Mammary epithelial cell (primary cell): ENCODE measurements at regions not wholly inside any gene's neighbourhood (a gene's known extent, or its start where the extent isn't known, plus 50 kb on each side); places are given as distances from the start of the nearest gene placed in this dataset.

Source experiments
- EZH2 ChIP-seq: IDR thresholded peaks from 2 replicates; pipeline ENCODE4 v1.6.1; 2012; ENCODE audit warnings: low read length, inconsistent platforms, borderline replicate concordance
- TF ChIP-seq, protein P1 (sequence below), 2 donors: IDR thresholded peaks in 1 of 2; conservative IDR thresholded peaks in 1 of 2; 2 replicates each; pipeline ENCODE4 v1.5.1; 2011 to 2012; ENCODE audit warnings: inconsistent platforms in 2 of 2, low read length in 2 of 2, mild to moderate bottlenecking in 2 of 2, control low read depth in 1 of 2, low read depth in 1 of 2; ENCODE audit not compliant: insufficient read depth in 1 of 2; ENCODE audit errors: extremely low read depth in 1 of 2

DNA sequence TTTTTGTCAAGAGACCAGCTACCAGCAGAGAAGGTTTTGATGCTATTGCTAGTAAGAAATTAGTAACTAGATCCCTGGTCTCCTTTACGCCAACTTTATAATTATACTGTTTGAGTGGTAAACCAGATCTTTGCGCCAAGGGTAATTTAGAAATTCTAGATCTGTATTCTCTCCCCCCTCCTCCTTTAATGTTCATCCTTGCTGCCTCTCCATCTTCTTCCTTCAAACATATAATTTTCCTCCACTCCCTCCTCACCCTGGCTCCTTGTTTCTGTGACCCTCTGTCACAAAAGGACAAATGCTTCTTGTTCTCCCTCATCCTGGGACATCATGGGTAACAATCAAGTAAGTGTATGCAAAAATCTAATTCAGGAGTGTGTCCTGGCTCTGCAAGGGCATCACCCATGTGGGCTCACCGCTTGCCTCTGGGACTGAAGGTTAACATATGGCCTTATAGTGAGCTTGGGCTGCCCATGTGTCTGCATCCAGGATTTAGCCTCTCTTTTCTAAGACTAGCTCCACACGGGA, 121.2 kb downstream of the BAMBI start:
- TF ChIP-seq, protein P1, sequence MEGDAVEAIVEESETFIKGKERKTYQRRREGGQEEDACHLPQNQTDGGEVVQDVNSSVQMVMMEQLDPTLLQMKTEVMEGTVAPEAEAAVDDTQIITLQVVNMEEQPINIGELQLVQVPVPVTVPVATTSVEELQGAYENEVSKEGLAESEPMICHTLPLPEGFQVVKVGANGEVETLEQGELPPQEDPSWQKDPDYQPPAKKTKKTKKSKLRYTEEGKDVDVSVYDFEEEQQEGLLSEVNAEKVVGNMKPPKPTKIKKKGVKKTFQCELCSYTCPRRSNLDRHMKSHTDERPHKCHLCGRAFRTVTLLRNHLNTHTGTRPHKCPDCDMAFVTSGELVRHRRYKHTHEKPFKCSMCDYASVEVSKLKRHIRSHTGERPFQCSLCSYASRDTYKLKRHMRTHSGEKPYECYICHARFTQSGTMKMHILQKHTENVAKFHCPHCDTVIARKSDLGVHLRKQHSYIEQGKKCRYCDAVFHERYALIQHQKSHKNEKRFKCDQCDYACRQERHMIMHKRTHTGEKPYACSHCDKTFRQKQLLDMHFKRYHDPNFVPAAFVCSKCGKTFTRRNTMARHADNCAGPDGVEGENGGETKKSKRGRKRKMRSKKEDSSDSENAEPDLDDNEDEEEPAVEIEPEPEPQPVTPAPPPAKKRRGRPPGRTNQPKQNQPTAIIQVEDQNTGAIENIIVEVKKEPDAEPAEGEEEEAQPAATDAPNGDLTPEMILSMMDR (conservative IDR thresholded peaks at IDR 0.05 in 1 of 2, IDR thresholded peaks at IDR 0.05 in 1 of 2; ENCODE audit: extremely low read depth in 1 of 2, insufficient read depth in 1 of 2, low read depth in 1 of 2, low read length in 2 of 2), result no peak
- no peak for TF ChIP-seq EZH2
